Kidney epithelial cell (primary cell): ENCODE measurements at regions not wholly inside any gene's neighbourhood (a gene's known extent, or its start where the extent isn't known, plus 50 kb on each side); places are given as distances from the start of the nearest gene placed in this dataset.

Experiments
- DNase-seq: peaks from one replicate; pipeline ENCODE4 v3.0.0-alpha.2; 2010; ENCODE audit warnings: low read depth
- H3K27me3 ChIP-seq: 2 replicates; pipeline ENCODE4 v1.6.0; 2011; ENCODE audit warnings: low read length; ENCODE audit not compliant: control insufficient read depth, insufficient read depth
- H3K36me3 ChIP-seq: 2 replicates; pipeline ENCODE4 v1.5.1; 2011; ENCODE audit warnings: low read length; ENCODE audit not compliant: control insufficient read depth, insufficient read depth
- H3K4me3 ChIP-seq: 2 replicates; pipeline ENCODE4 v1.5.1; 2011; ENCODE audit warnings: low read depth, mild to moderate bottlenecking, control low read depth, low read length
- CTCF ChIP-seq: IDR thresholded peaks from 2 replicates; pipeline ENCODE4 v1.5.1; 2011; ENCODE audit warnings: mild to moderate bottlenecking, moderate library complexity, low read length, control low read depth, inconsistent platforms; ENCODE audit not compliant: insufficient read depth, poor library complexity, severe bottlenecking

GRCh38 chr7:46611508-46611907, 690.4 kb upstream of the IGFBP3 start:
- no peak overlapping the region for H3K4me3 ChIP-seq
- TF ChIP-seq CTCF, result no peak
- no peaks in the 10 kb centered on the region for H3K36me3 ChIP-seq
- no peak for DNase-seq
- H3K27me3 ChIP-seq, result no peaks in the 10 kb centered on the region

GRCh38 chr7:46610746-46611145, 689.7 kb upstream of the IGFBP3 start:
- no peaks in the 10 kb centered on the region for H3K27me3 ChIP-seq
- DNase-seq, result no peak

GRCh38 chr7:46607176-46607575, 686.1 kb upstream of the IGFBP3 start:
- no peak for DNase-seq
- H3K36me3 ChIP-seq, result no peaks in the 10 kb centered on the region
- H3K4me3 ChIP-seq, result no peak overlapping the region
- no peak for TF ChIP-seq CTCF
- no peaks in the 10 kb centered on the region for H3K27me3 ChIP-seq

More at GRCh38 chr7:46610746-46611145, 689.7 kb upstream of the IGFBP3 start:
- no peak overlapping the region for H3K4me3 ChIP-seq
- no peaks in the 10 kb centered on the region for H3K36me3 ChIP-seq
- no peak for TF ChIP-seq CTCF

- no peak for TF ChIP-seq CTCF
- no peaks in the 10 kb centered on the region for H3K36me3 ChIP-seq
- no peak overlapping the region for H3K4me3 ChIP-seq
- no peak for DNase-seq
- no peaks in the 10 kb centered on the region for H3K27me3 ChIP-seq
Measured at GRCh38 chr7:46606761-46607160, 685.7 kb upstream of the IGFBP3 start.

- Histone ChIP-seq H3K27me3 (no peaks in the 10 kb centered on the region), H3K36me3 (no peaks in the 10 kb centered on the region), H3K4me3 (no peak overlapping the region)
- DNase-seq, result no peak
- TF ChIP-seq CTCF, result no peak
Measured at GRCh38 chr7:46604241-46604661, 683.2 kb upstream of the IGFBP3 start.

GRCh38 chr7:46603780-46604179, 682.7 kb upstream of the IGFBP3 start:
- no peak overlapping the region for H3K4me3 ChIP-seq
- no peaks in the 10 kb centered on the region for H3K27me3 ChIP-seq
- TF ChIP-seq CTCF, result no peak
- H3K36me3 ChIP-seq, result no peaks in the 10 kb centered on the region
- DNase-seq, result no peak
